Erythroblast (primary cell): ENCODE measurements at regions not wholly inside any gene's neighbourhood (a gene's known extent, or its start where the extent isn't known, plus 50 kb on each side); places are given as distances from the start of the nearest gene placed in this dataset.

Source experiments
- GATA1 ChIP-seq: IDR thresholded peaks from 2 replicates; pipeline ENCODE4 v1.6.1; 2011; ENCODE audit warnings: low read depth, mild to moderate bottlenecking, control low read depth, low read length, moderate library complexity
- POLR2A ChIP-seq: IDR thresholded peaks from 2 replicates; pipeline ENCODE4 v1.6.1; 2011; ENCODE audit warnings: mild to moderate bottlenecking, low read length

- no peak for TF ChIP-seq POLR2A
- TF ChIP-seq GATA1: no peak
Observed at GRCh38 chr3:81161851-81162250, 599.6 kb downstream of the GBE1 start.
